Ascending aorta (tissue), 2 donors: ENCODE measurements at regions not wholly inside any gene's neighbourhood (a gene's known extent, or its start where the extent isn't known, plus 50 kb on each side); places are given as distances from the start of the nearest gene placed in this dataset.

Source experiments
- DNase-seq, 2 donors: peaks; one replicate each; pipeline ENCODE4 v3.0.0-alpha.2; 2019; ENCODE audit warnings: low spot score in 2 of 2
- H3K27ac ChIP-seq, 2 donors: fragments of 200-600 bp; sonication (generic); one replicate each; pipeline ENCODE4 v1.5.1; 2016 to 2017; ENCODE audit warnings: mild to moderate bottlenecking in 1 of 2
- H3K27me3 ChIP-seq: fragments of 200-600 bp; sonication (generic); one replicate; pipeline ENCODE4 v1.5.1; 2017
- H3K36me3 ChIP-seq, 2 donors: fragments of 200-600 bp; sonication (generic); one replicate each; pipeline ENCODE4 v1.5.1; 2016
- H3K4me1 ChIP-seq, 2 donors: fragments of 200-600 bp; sonication (generic); one replicate each; pipeline ENCODE4 v1.5.1; 2016 to 2017; ENCODE audit warnings: mild to moderate bottlenecking in 1 of 2
- H3K4me3 ChIP-seq, 2 donors: fragments of 200-600 bp; sonication (generic); one replicate each; pipeline ENCODE4 v1.5.1; 2016 to 2017; ENCODE audit warnings: mild to moderate bottlenecking in 1 of 2
- H3K9me3 ChIP-seq, 2 donors: fragments of 200-600 bp; sonication (generic); one replicate each; pipeline ENCODE4 v1.5.1; 2016
- CTCF ChIP-seq, 3 experiments: fragments of 200-600 bp in 2 of 3; fragments of 450-650 bp in 1 of 3; sonication (generic) in 2 of 3; IDR thresholded peaks; one replicate each; pipeline ENCODE4 v1.5.1; 2016 to 2019; ENCODE audit warnings: antibody characterized with exemption in 3 of 3, mild to moderate bottlenecking in 1 of 3, moderate library complexity in 1 of 3
- intact Hi-C: fragments of 100-400 bp; cut with DNase I; formaldehyde crosslinking; loops from one replicate; pipeline ENCODE4 v1.15.1; 2023

GRCh38 chr5:12920527-12920926 is 1016.3 kb upstream of the CTNND2 start:
- no peaks in the 10 kb centered on the region for H3K27me3 ChIP-seq
- no peak overlapping the region for H3K27ac ChIP-seq
- intact Hi-C loops = no loop called here
- no peaks in the 10 kb centered on the region for H3K9me3 ChIP-seq
- H3K4me3 ChIP-seq = no peak overlapping the region
- no peaks in the 10 kb centered on the region for H3K4me1 ChIP-seq
- DNase-seq = no peak
- H3K36me3 ChIP-seq = no peaks in the 10 kb centered on the region
- TF ChIP-seq CTCF (IDR thresholded peaks at IDR 0.05) = no peak

DNA sequence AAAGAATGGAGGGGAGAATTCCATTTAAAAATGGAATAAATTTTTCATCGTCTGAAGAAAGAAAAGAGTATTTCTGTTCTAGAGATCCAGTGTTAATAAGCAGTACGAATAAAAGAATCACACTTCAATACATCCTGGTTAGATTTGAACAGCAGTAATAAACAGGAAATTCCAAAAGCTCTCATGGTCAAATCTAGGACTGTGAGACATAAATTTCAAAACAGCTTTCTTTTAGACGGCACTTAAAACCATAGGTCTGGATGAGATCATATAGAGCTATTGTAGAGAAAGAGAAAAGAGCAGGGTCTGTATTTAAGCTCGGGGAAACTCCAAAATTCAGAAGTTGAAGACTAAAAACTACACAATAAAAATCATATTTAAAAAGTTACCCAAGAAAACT is 1006.9 kb upstream of the CTNND2 start:
- H3K4me3 ChIP-seq = no peak overlapping the region
- intact Hi-C loops = no loop called here
- TF ChIP-seq CTCF (IDR thresholded peaks at IDR 0.05) = no peak
- no peaks in the 10 kb centered on the region for H3K9me3 ChIP-seq
- no peaks in the 10 kb centered on the region for H3K4me1 ChIP-seq
- DNase-seq = no peak
- no peaks in the 10 kb centered on the region for H3K27me3 ChIP-seq
- no peak overlapping the region for H3K27ac ChIP-seq
- H3K36me3 ChIP-seq = no peaks in the 10 kb centered on the region

GRCh38 chr5:12910641-12911040 is 1006.4 kb upstream of the CTNND2 start:
- Histone ChIP-seq H3K27me3 (no peaks in the 10 kb centered on the region), H3K4me1 (no peaks in the 10 kb centered on the region), H3K9me3 (no peaks in the 10 kb centered on the region), H3K36me3 (no peaks in the 10 kb centered on the region), H3K4me3 (no peak overlapping the region), H3K27ac (no peak overlapping the region)
- no peak for TF ChIP-seq CTCF (IDR thresholded peaks at IDR 0.05)
- intact Hi-C loops = no loop called here
- no peak for DNase-seq

DNA sequence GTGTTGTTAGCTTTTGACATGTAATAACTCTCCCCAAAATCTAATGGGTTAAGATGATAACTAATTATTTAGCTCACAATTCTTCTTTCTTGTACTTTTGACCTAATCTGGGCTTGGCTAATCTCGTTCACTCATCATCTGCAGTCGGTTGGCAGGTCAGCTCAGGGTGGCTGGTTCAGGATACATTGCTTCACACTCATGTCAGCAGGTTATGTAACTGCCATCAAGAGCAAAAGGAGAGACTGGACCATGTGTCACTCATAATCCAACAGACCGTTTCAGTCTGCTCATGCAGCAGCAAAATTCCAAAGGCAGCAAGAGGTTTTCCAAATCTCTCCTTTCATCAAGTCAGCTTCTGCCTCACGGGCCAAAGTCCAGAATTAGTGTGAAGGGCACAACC is 998.4 kb upstream of the CTNND2 start:
- Histone ChIP-seq H3K27me3 (no peaks in the 10 kb centered on the region), H3K27ac (no peak overlapping the region), H3K36me3 (no peaks in the 10 kb centered on the region), H3K9me3 (no peaks in the 10 kb centered on the region), H3K4me3 (no peak overlapping the region), H3K4me1 (no peaks in the 10 kb centered on the region)
- intact Hi-C loops = no loop called here
- TF ChIP-seq CTCF (IDR thresholded peaks at IDR 0.05) = no peak
- no peak for DNase-seq

GRCh38 chr5:12901696-12902095 is 997.5 kb upstream of the CTNND2 start:
- no peaks in the 10 kb centered on the region for H3K4me1 ChIP-seq
- no peak overlapping the region for H3K27ac ChIP-seq
- H3K4me3 ChIP-seq = no peak overlapping the region
- H3K36me3 ChIP-seq = no peaks in the 10 kb centered on the region
- intact Hi-C loops = no loop called here
- DNase-seq = no peak
- TF ChIP-seq CTCF (IDR thresholded peaks at IDR 0.05) = no peak
- no peaks in the 10 kb centered on the region for H3K27me3 ChIP-seq
- H3K9me3 ChIP-seq = no peaks in the 10 kb centered on the region

GRCh38 chr5:12896086-12896485 is 991.8 kb upstream of the CTNND2 start:
- Histone ChIP-seq H3K9me3 (no peaks in the 10 kb centered on the region), H3K36me3 (no peaks in the 10 kb centered on the region), H3K4me1 (no peaks in the 10 kb centered on the region), H3K4me3 (no peak overlapping the region), H3K27me3 (no peaks in the 10 kb centered on the region), H3K27ac (no peak overlapping the region)
- no peak for DNase-seq
- no peak for TF ChIP-seq CTCF (IDR thresholded peaks at IDR 0.05)
- intact Hi-C loops = no loop called here
